A549 (cell line): ENCODE measurements at regions not wholly inside any gene's neighbourhood (a gene's known extent, or its start where the extent isn't known, plus 50 kb on each side); places are given as distances from the start of the nearest gene placed in this dataset.

Source experiments
- ATAC-seq, 2 experiments: fragments of 200-7000 bp in 1 of 2; fragments of >200 bp in 1 of 2; cut with Nextera tagmentation in 1 of 2; cut with Tn5 transposase in 1 of 2; 3 replicates each; pipeline versions ENCODE4 v1.8.0 to v1.9.1; 2018 to 2020; ENCODE audit warnings: mild to moderate bottlenecking in 1 of 2, moderate library complexity in 1 of 2
- CTCF ChIA-PET: fragments of 300-600 bp; sonication (Branson Sonifier 250); formaldehyde crosslinking; extraction: SDS; loops from one replicate; lab custom pipeline; 2021; ENCODE audit warnings: antibody characterized with exemption, inconsistent platforms; lab: Yijun Ruan, JAX
- POLR2A ChIA-PET: fragments of 350-600 bp; formaldehyde crosslinking; extraction: SDS; loops from one replicate; lab custom pipeline; 2021; ENCODE audit warnings: antibody characterized with exemption, inconsistent platforms; lab: Yijun Ruan, JAX
- DNase-seq, 2 experiments: peaks; one replicate each; pipeline versions ENCODE4 v3.0.0 to v3.0.0-alpha.2; 2011 to 2016; ENCODE audit warnings: low read depth in 1 of 2, low spot score in 1 of 2
- FAIRE-seq: peaks from 2 replicates; lab custom pipeline; 2011; peaks lifted over from hg19 to GRCh38; lab: Jason Lieb, UNC
- H3K27ac ChIP-seq, 2 experiments: fragments of >200 bp; sonication (Bioruptor Twin); formaldehyde crosslinking; 3 replicates each; pipeline ENCODE4 v1.5.1; 2016 to 2017
- H3K4me1 ChIP-seq: fragments of >200 bp; sonication (Bioruptor Twin); formaldehyde crosslinking; 3 replicates; pipeline ENCODE4 v1.6.1; 2016
- H3K4me2 ChIP-seq: fragments of >200 bp; sonication (Bioruptor Twin); formaldehyde crosslinking; 3 replicates; pipeline ENCODE4 v1.6.1; 2016
- H3K4me3 ChIP-seq: fragments of >200 bp; sonication (Bioruptor Twin); formaldehyde crosslinking; 3 replicates; pipeline ENCODE4 v1.5.1; 2016
- H3K9me3 ChIP-seq: fragments of >200 bp; sonication (Bioruptor Twin); formaldehyde crosslinking; 3 replicates; pipeline ENCODE4 v1.6.1; 2016
- BCL3 ChIP-seq: fragments of >200 bp; sonication (Bioruptor Twin); formaldehyde crosslinking; IDR thresholded peaks from 3 replicates; pipeline ENCODE4 v1.6.1; 2016
- CHD4 ChIP-seq: fragments of 200-600 bp; sonication (generic); IDR thresholded peaks from 2 replicates; pipeline ENCODE4 v1.6.1; 2016; ENCODE audit warnings: antibody characterized with exemption, mild to moderate bottlenecking, borderline replicate concordance
- E2F6 ChIP-seq: IDR thresholded peaks from 2 replicates; pipeline ENCODE4 v1.6.1; 2012; ENCODE audit warnings: low read depth, borderline replicate concordance
- EHMT2 ChIP-seq: fragments of 200-600 bp; sonication (generic); IDR thresholded peaks from 2 replicates; pipeline ENCODE4 v1.6.1; 2016; ENCODE audit warnings: antibody characterized with exemption, low read depth, mild to moderate bottlenecking, moderate library complexity
- ESRRA ChIP-seq: fragments of 150-350 bp; IDR thresholded peaks from 2 replicates; pipeline ENCODE4 v1.6.1; 2014; ENCODE audit warnings: mild to moderate bottlenecking, low read length, borderline replicate concordance
- HDAC2 ChIP-seq: fragments of 200-600 bp; sonication (generic); IDR thresholded peaks from 2 replicates; pipeline ENCODE4 v1.6.1; 2016
- HES2 ChIP-seq: fragments of >200 bp; sonication (Bioruptor Twin); formaldehyde crosslinking; IDR thresholded peaks from 2 replicates; pipeline ENCODE4 v1.6.1; 2016
- HEYL ChIP-seq: fragments of 250-450 bp; sonication (Bioruptor Pico); IDR thresholded peaks from 2 replicates; pipeline ENCODE4 v1.8.0; 2021; ENCODE audit warnings: mild to moderate bottlenecking, moderate library complexity
- HOXB13 ChIP-seq: fragments of 250-450 bp; sonication (Bioruptor Pico); IDR thresholded peaks from 2 replicates; pipeline ENCODE4 v1.5.0; 2020; ENCODE audit warnings: low read depth, mild to moderate bottlenecking, moderate library complexity
- HOXB5 ChIP-seq: fragments of 250-450 bp; sonication (Bioruptor Pico); IDR thresholded peaks from 2 replicates; pipeline ENCODE4 v1.5.0; 2020; ENCODE audit warnings: mild to moderate bottlenecking, moderate library complexity
- KDM5A ChIP-seq: fragments of 200-600 bp; sonication (generic); IDR thresholded peaks from 2 replicates; pipeline ENCODE4 v1.6.1; 2016; ENCODE audit warnings: antibody characterized with exemption, mild to moderate bottlenecking
- MAFK ChIP-seq: fragments of 450-650 bp; IDR thresholded peaks from 2 replicates; pipeline ENCODE4 v1.6.1; 2014; ENCODE audit not compliant: partially characterized antibody
- MAZ ChIP-seq: fragments of 150-350 bp; IDR thresholded peaks from 2 replicates; pipeline ENCODE4 v1.6.1; 2014; ENCODE audit warnings: antibody characterized with exemption, low read depth, low read length, borderline replicate concordance
- MYC ChIP-seq: IDR thresholded peaks from 2 replicates; pipeline ENCODE4 v1.6.1; 2012; ENCODE audit warnings: mild to moderate bottlenecking, inconsistent platforms, low read length, improper control_type of control experiment, borderline replicate concordance
- NFE2L2 ChIP-seq: fragments of 150-350 bp; conservative IDR thresholded peaks from 2 replicates; pipeline ENCODE4 v1.6.1; 2014; ENCODE audit warnings: low read length
- POLR2AphosphoS2 ChIP-seq: conservative IDR thresholded peaks from 2 replicates; pipeline ENCODE4 v1.6.1; 2012; ENCODE audit warnings: low read length, improper control_type of control experiment, inconsistent platforms
- RNF2 ChIP-seq: fragments of 200-600 bp; sonication (generic); IDR thresholded peaks from 2 replicates; pipeline ENCODE4 v1.6.1; 2016; ENCODE audit warnings: low read depth, mild to moderate bottlenecking, antibody characterized with exemption, moderate library complexity, borderline replicate concordance
- TFCP2L1 ChIP-seq: fragments of 250-450 bp; sonication (Bioruptor Pico); IDR thresholded peaks from 2 replicates; pipeline ENCODE4 v1.5.0; 2021; ENCODE audit warnings: mild to moderate bottlenecking
- TP53 ChIP-seq: fragments of 250-450 bp; sonication (Bioruptor Pico); IDR thresholded peaks from 2 replicates; pipeline ENCODE4 v1.5.0; 2021; ENCODE audit warnings: mild to moderate bottlenecking, moderate library complexity
- USF2 ChIP-seq: fragments of 450-650 bp; IDR thresholded peaks from 2 replicates; pipeline ENCODE4 v1.6.1; 2014; ENCODE audit warnings: antibody characterized with exemption
- ZC3H11A ChIP-seq: fragments of 450-650 bp; IDR thresholded peaks from 2 replicates; pipeline ENCODE4 v1.6.1; 2014; ENCODE audit warnings: antibody characterized with exemption, mild to moderate bottlenecking
- WGBS: methylation state at CpG from one replicate; pipeline ENCODE4 v1.1.6; 2017; ENCODE audit errors: missing lambda C conversion rate; 5-methylcytosine and 5-hydroxymethylcytosine counted together

- Histone ChIP-seq H3K27ac (no peak overlapping the region), H3K9me3 (no peaks in the 10 kb centered on the region), H3K4me1 (no peaks in the 10 kb centered on the region), H3K4me2 (no peak overlapping the region), H3K4me3 (no peak overlapping the region)
- 11% methylated on average over 7 of the region's 7 CpGs for WGBS
- CTCF ChIA-PET = interaction anchor here (2.3 kb wide), 1 partner anchor 220 kb away, joined by 11 read pairs; no protein-coding TSS in a partner anchor
- TF ChIP-seq E2F6 = no peak
- no peak for TF ChIP-seq ZC3H11A
- no peak for TF ChIP-seq NFE2L2
- no peak for TF ChIP-seq HEYL (CRISPR knock-in tag)
- no peak for TF ChIP-seq MAFK
- TF ChIP-seq KDM5A = no peak
- TF ChIP-seq TFCP2L1 (CRISPR knock-in tag) = no peak
- no peak for TF ChIP-seq ESRRA
- TF ChIP-seq USF2 = no peak
- TF ChIP-seq TP53 = no peak
- TF ChIP-seq HDAC2 = no peak
- TF ChIP-seq MAZ = no peak
- no peak for TF ChIP-seq EHMT2
- TF ChIP-seq HOXB5 (CRISPR knock-in tag) = no peak
- TF ChIP-seq MYC = no peak
- ATAC-seq = no peak
- POLR2A ChIA-PET = no interaction called here
- no peak for DNase-seq
- no peak for FAIRE-seq
Observed at GRCh38 chr1:181409981-181410380, 73.3 kb upstream of the CACNA1E start.

- Histone ChIP-seq H3K9me3 (no peaks in the 10 kb centered on the region), H3K4me3 (no peak overlapping the region), H3K4me2 (no peak overlapping the region), H3K27ac (no peak overlapping the region), H3K4me1 (no peaks in the 10 kb centered on the region)
- ChIA-PET CTCF (interaction anchor here (1.0 kb wide), 1 partner anchor 223 kb away, joined by 3 read pairs; no protein-coding TSS in a partner anchor), POLR2A (no interaction called here)
- no peak for FAIRE-seq
- no peak for DNase-seq
- ATAC-seq = no peak
- TF ChIP-seq HDAC2 = no peak
- no peak for TF ChIP-seq HES2
- TF ChIP-seq TFCP2L1 (CRISPR knock-in tag) = no peak
- no peak for TF ChIP-seq BCL3
- no peak for TF ChIP-seq HOXB13 (CRISPR knock-in tag)
- no peak for TF ChIP-seq CHD4
- TF ChIP-seq RNF2 = no peak
- WGBS = 50% methylated on average over 9 of the region's 9 CpGs
Observed at GRCh38 chr1:181412746-181413145, 70.6 kb upstream of the CACNA1E start.

- FAIRE-seq = no peak
- Histone ChIP-seq H3K9me3 (no peaks in the 10 kb centered on the region), H3K27ac (no peak overlapping the region), H3K4me3 (no peak overlapping the region), H3K4me1 (no peaks in the 10 kb centered on the region), H3K4me2 (no peak overlapping the region)
- TF ChIP-seq TP53 (no peak), E2F6 (no peak), POLR2AphosphoS2 (no peak)
- no peak for ATAC-seq
- POLR2A ChIA-PET = no interaction called here
- 62% methylated on average over 36 of the region's 56 CpGs for WGBS
- DNase-seq = no peak
- CTCF ChIA-PET = interaction anchor here (0.9 to 1.0 kb wide), 2 partner anchors 10 to 223 kb away, joined by 3 read pairs; no protein-coding TSS in a partner anchor
Observed at GRCh38 chr1:181413195-181413815, 70.0 kb upstream of the CACNA1E start.
